Pons (tissue), 1 donor: ENCODE measurements at regions not wholly inside any gene's neighbourhood (a gene's known extent, or its start where the extent isn't known, plus 50 kb on each side); places are given as distances from the start of the nearest gene placed in this dataset.

Experiments
- DNase-seq: peaks from one replicate; pipeline ENCODE4 v3.0.0-alpha.2; 2016; ENCODE audit warnings: low spot score

DNA sequence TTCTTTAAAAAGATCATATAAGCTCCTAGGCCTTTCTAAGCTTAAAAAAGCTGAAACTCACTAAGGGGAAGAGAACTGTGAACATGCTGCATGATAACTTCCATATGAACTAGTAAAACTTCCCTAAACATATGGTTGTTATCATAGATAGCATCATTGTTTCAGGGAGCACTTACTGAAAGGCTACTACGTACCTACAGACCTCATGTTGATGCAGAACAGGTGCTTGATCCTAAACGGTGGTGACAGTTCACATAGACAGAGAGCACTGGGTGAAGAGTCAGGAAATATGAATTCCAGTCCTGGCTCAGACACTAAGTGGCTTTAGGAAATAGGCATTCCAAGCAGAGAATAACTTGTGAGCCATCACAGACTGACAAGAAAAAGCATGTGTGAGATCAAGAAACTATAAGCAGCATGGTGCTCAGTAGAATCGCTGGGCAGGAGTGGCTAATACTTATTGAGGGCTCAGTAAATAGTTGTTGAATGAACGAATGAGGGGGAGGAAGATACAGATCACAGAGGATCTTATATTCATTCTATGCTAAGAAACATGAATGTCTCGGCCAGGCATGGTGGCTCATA is 78.4 kb upstream of the NUDT4 start:
- no peak for DNase-seq

- DNase-seq = no peak
Measured at GRCh38 chr12:93300611-93301021, 77.1 kb upstream of the NUDT4 start.

- peak; percentile 10 for DNase-seq
Measured at GRCh38 chr12:93302331-93303229, 75.1 kb upstream of the NUDT4 start.

- no peak for DNase-seq
Measured at GRCh38 chr12:93306636-93307035, 71.1 kb upstream of the NUDT4 start.

GRCh38 chr12:93308281-93308680 is 69.4 kb upstream of the NUDT4 start:
- DNase-seq = no peak

DNA sequence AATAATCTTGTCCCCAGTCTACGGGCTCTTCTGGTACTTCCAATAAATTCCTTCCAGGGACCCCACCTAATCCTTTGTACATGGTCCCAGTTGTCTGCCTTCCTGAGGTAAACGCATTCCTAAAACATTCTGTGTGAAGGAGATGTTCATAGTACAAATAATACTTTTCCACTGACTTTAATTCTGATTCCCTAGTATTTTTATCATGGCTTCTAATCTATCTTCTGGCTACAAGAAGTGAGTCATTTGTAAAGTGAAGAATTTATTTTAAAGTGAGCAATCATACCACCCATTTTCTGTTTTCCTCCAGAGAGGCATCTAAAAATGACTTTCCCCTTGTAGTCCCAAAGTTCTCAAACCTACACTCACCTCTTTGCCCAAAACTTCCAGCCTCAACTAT is 65.9 kb upstream of the NUDT4 start:
- DNase-seq = no peak

GRCh38 chr12:93314177-93314497 is 63.6 kb upstream of the NUDT4 start:
- no peak for DNase-seq

GRCh38 chr12:93315385-93315906 is 62.3 kb upstream of the NUDT4 start:
- DNase-seq = no peak

GRCh38 chr12:93315907-93316622 is 61.7 kb upstream of the NUDT4 start:
- DNase-seq = no peak

DNA sequence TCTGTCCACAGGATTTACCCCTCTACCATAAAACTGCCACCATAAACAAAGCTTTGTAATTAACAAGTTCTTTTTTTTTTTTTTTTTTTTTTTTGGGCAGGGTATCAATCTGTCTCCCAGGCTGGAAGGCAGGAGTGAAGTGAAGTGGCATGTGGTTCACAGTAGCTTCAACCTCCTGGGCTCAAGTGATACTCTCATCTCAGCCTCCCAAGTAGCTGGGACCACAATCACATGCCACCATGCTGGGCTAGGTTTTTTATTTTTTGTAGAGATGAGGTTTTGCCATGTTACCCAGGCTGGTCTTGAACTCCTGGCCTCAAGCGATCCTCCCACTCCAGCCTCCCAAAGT is 61.1 kb upstream of the NUDT4 start:
- DNase-seq = no peak

GRCh38 chr12:93317227-93317626 is 60.5 kb upstream of the NUDT4 start:
- DNase-seq = no peak

- DNase-seq = no peak
Measured at GRCh38 chr12:93318720-93319522, 58.8 kb upstream of the NUDT4 start.

DNA sequence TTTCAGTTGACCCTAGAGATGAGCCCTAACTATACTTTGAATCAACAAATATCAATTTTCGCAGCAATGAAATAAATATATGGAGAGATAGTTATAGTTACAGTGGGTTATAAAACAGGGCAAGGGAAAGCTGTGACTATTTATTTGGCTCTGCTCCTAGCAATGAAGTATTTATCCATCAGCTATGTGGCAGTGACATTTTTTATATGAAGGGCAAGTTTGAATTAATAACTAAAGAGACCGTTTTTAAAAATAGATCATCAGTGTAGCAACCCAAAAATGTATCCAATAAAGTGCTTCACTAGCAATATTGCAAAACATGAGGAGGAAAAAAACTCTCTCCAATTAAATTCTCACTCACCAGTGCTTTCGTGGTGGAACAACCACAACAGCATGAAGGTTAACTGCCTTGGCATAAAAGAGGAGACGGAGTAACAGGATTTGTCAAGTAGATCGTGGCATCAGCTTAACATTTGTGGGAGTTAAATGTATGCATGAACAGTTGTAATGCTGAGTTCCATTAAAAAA is 58.1 kb upstream of the NUDT4 start:
- DNase-seq = no peak

DNA sequence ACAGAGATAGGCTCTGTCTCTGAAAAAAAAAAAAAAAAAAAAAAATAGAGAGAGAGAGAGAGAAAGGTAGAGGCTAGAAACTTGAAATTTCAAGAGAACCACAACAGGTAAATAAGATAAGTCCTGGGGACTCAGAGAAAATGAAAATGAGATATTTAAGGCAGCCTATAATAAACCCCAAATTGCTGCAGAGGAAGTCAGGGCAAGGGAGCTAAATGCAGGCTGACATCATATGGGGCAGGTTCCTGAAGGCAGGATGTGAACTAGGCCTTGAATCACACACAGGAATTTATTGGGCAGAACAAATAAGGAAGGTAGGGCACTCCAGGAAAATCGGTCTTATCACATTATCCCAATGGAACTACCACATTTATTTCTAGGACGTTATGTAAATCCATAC is 54.9 kb upstream of the NUDT4 start:
- no peak for DNase-seq

GRCh38 chr12:93323625-93324329 is 53.9 kb upstream of the NUDT4 start:
- DNase-seq = no peak

DNA sequence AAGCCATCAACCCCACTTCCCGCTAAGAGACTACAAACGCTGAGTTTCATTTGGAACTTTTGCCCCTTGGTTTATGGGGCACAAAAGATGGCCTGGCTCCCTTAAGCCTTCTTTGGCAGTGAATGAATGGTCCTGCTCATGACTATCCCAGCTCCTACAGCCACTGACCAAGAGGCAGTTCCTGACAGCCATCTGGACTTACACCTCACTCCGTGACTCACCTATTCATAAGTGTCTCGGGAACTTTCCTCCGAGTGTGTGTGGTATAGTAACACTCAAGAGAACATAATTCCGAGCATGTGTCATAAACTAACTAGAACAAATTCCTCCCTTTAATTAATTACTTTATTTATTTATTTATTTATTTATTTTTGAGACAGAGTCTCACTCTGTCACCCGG is 51.9 kb upstream of the NUDT4 start:
- DNase-seq = peak; percentile 10
